ENCODE measurements at regions not wholly inside any gene's neighbourhood (a gene's known extent, or its start where the extent isn't known, plus 50 kb on each side); places are given as distances from the start of the nearest gene placed in this dataset.

- H3K79me2 ChIP-seq (ENCODE audit: control insufficient read depth, insufficient read depth, low read length), result no peaks in the 10 kb centered on the region
- 5% methylated on average over 1 of the region's 1 CpG for WGBS (ENCODE audit: insufficient coverage, insufficient replicate concordance, low lambda C conversion rate, missing lambda C conversion rate)
- H3K4me3 ChIP-seq, result no peak overlapping the region
- no peak overlapping the region for H3K27ac ChIP-seq (ENCODE audit: control insufficient read depth, insufficient read depth)
- no peaks in the 10 kb centered on the region for H4K20me1 ChIP-seq (ENCODE audit: control insufficient read depth, insufficient read depth)
- no TSS peak for BruUV-seq (replicated peaks)
- H3K9ac ChIP-seq (ENCODE audit: control insufficient read depth, insufficient read depth, low read length), result no peak overlapping the region
- ChIA-PET SMC1A (ENCODE audit: uncharacterized antibody, unreplicated experiment) (interaction anchor here (1.2 kb wide), 1 partner anchor 10 kb away, joined by 5 read pairs; no protein-coding TSS in a partner anchor), CTCF (interaction anchor here (0.6 kb wide), 1 partner anchor 630 kb away, joined by 3 read pairs; no protein-coding TSS in a partner anchor), RAD21 (ENCODE audit: unreplicated experiment) (no interaction called here), POLR2A (no interaction called here)
- H2AFZ ChIP-seq (ENCODE audit: control insufficient read depth, low read depth, low read length), result no peak overlapping the region
- ATAC-seq, result no peak
- DNase-seq (ENCODE audit: low read depth, low spot score), result no peak
- H3K36me3 ChIP-seq (ENCODE audit: control insufficient read depth in 2 of 2, insufficient read depth in 2 of 2, low read length in 1 of 2), result no peaks in the 10 kb centered on the region
- in situ Hi-C loops (cut with MboI) (no loop called here), intact Hi-C loops (cut with micrococcal nuclease; ENCODE audit: unreplicated experiment) (no loop called here)
- no peaks in the 10 kb centered on the region for H3K4me1 ChIP-seq (ENCODE audit: control insufficient read depth, insufficient read depth, low read length)
- no peaks in the 10 kb centered on the region for H3K9me3 ChIP-seq (replicated peaks; ENCODE audit: control insufficient read depth, insufficient read depth, low read length)
- H3K27me3 ChIP-seq (replicated peaks in 1 of 2; ENCODE audit: control insufficient read depth in 2 of 2, insufficient read depth in 2 of 2, low read length in 1 of 2), result no peaks in the 10 kb centered on the region
- H3K4me2 ChIP-seq (ENCODE audit: control insufficient read depth, insufficient read depth), result no peak overlapping the region
- FAIRE-seq, result no peak
- TF ChIP-seq LARP7 (IDR thresholded peaks at IDR 0.05) (no peak), CTCF (IDR thresholded peaks at IDR 0.05 in 2 of 3, conservative IDR thresholded peaks at IDR 0.05 in 1 of 3; ENCODE audit: control insufficient read depth in 2 of 3, extremely low read depth in 1 of 3, insufficient read depth in 1 of 3, low read depth in 3 of 3, low read length in 3 of 3) (no peak), BCLAF1 (IDR thresholded peaks at IDR 0.05) (no peak), ZNF24 (IDR thresholded peaks at IDR 0.05) (no peak), IRF5 (IDR thresholded peaks at IDR 0.05; ENCODE audit: borderline replicate concordance) (no peak), IRF3 (IDR thresholded peaks at IDR 0.05) (no peak), BCL11A (IDR thresholded peaks at IDR 0.05; ENCODE audit: low read depth, low read length) (no peak), EZH2 (IDR thresholded peaks at IDR 0.05; ENCODE audit: borderline replicate concordance, control insufficient read depth, low read depth, low read length) (no peak), PKNOX1 (IDR thresholded peaks at IDR 0.05) (no peak), E4F1 (IDR thresholded peaks at IDR 0.05; ENCODE audit: borderline replicate concordance, partially characterized antibody) (no peak)
Measured at GRCh38 chr6:146961831-146962230, 242.4 kb upstream of the STXBP5 start.

Measured in GM12878 (cell line).